HG03045 (cell line): ENCODE measurements at regions not wholly inside any gene's neighbourhood (a gene's known extent, or its start where the extent isn't known, plus 50 kb on each side); places are given as distances from the start of the nearest gene placed in this dataset.
A peak's percentile ranks its signal among the peaks of the same experiment; 100 is the strongest.
"Not testable (repeated sequence)": the region's sequence is repeated elsewhere in the genome, so short reads cannot be mapped to it uniquely, and the experiment has no call there.

Experiments used
- ATAC-seq: cut with Tn5 transposase; IDR thresholded peaks from one replicate; pipeline ENCODE4 v1.9.1; 2021; ENCODE audit warnings: mild to moderate bottlenecking, moderate library complexity; ENCODE audit not compliant: unreplicated experiment

GRCh38 chr11:122405547-122406341 lies 249.8 kb upstream of the UBASH3B start:
- no peak for ATAC-seq

GRCh38 chr11:122404571-122404970 lies 251.0 kb upstream of the UBASH3B start:
- no peak for ATAC-seq

- not testable (repeated sequence) for ATAC-seq
Observed at GRCh38 chr11:122401581-122401980, 253.9 kb upstream of the UBASH3B start.

- ATAC-seq: peak; percentile 54
Observed at GRCh38 chr11:122399375-122399774, 256.1 kb upstream of the UBASH3B start.

DNA sequence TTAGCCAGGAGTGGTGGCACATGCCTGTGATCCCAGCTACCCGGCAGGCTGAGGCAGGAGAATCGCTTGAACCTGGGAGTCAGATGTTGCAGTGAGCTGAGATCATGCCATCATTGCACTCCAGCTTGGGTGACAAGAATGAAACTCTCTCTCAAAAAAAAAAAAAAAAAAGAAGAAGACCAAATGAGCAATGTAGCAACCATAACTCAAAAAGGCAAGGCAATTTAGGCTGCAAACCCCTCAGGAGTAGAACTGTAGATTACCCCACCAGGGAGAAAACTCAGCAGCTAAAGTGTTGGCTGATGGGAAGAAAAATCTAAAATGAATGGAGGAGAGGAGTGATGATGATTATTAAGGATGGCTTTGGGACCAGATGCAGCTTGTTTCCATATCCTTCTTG lies 256.7 kb upstream of the UBASH3B start:
- ATAC-seq: no peak

GRCh38 chr11:122398167-122398566 lies 257.4 kb upstream of the UBASH3B start:
- ATAC-seq: peak; percentile 64

GRCh38 chr11:122395282-122395681 lies 260.2 kb upstream of the UBASH3B start:
- ATAC-seq: no peak

DNA sequence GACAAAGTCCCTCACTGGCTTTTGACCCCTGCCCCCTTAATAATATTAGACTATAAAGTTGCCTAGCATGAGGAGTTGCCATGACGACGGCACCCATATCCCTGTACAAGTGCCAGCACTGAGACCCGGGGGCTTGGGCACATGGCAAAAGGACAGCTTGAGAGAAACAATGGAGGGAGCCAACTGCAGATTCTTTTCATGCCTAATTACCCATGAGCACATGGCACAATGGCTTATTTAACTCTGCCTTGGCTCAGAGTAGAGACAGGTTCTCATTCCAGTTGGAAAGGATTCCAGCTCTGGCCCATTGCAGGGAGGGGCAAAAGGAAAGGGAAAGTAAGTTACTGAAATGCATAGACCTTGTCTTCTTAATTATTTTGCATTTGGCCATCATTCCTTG lies 261.2 kb upstream of the UBASH3B start:
- ATAC-seq: no peak

DNA sequence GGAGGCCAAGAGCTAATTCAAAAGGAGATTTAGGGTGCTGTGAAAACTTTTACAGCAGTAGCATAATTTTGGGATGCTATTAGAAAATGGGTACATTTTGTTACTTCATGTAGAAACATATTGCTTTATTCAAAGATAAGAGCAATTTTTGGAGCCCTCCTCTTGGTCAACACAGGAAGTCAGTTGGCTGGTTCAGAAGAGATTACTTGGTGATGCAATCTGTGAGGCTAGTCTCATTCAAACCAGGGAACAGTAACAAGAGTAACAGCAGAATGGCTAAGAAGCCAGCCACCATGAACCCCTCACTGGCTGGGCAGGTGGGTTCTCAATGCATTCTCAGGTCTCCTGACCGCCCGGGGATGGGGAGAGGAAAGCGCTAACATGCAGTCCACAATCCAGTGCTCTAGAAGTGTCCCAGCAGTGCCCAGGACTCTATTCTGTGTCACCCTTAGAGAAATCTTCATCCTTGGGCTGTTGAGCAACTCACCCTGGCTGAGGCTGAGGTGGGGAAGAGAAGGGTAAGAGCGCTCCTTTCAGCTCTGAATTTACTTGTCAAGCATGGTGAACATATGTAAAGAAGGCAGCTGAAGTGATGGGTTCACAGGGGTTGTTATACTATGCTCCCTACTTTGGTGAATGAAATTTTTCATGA lies 262.2 kb upstream of the UBASH3B start:
- no peak for ATAC-seq

GRCh38 chr11:122392508-122392907 lies 263.0 kb upstream of the UBASH3B start:
- no peak for ATAC-seq

DNA sequence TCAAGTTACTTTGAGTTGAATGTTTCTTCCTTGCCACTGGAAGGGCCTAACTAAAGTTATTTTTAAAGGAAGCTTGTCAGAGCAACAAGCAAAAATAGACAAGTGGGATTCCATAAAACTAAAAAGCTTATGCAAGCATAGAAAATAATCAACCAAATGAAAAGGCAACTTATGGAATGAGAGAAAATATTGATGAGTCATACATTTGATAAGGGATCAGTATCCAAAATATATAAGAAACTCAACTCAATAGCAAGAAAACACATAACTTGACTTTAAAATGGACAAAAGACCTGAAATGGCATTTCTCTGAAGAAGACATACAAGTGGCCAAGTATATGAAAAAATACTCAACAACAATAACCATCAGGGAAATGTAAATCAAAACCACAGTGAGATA lies 264.5 kb upstream of the UBASH3B start:
- no peak for ATAC-seq

- no peak for ATAC-seq
Observed at GRCh38 chr11:122383186-122383585, 267.2 kb upstream of the BLID start.

DNA sequence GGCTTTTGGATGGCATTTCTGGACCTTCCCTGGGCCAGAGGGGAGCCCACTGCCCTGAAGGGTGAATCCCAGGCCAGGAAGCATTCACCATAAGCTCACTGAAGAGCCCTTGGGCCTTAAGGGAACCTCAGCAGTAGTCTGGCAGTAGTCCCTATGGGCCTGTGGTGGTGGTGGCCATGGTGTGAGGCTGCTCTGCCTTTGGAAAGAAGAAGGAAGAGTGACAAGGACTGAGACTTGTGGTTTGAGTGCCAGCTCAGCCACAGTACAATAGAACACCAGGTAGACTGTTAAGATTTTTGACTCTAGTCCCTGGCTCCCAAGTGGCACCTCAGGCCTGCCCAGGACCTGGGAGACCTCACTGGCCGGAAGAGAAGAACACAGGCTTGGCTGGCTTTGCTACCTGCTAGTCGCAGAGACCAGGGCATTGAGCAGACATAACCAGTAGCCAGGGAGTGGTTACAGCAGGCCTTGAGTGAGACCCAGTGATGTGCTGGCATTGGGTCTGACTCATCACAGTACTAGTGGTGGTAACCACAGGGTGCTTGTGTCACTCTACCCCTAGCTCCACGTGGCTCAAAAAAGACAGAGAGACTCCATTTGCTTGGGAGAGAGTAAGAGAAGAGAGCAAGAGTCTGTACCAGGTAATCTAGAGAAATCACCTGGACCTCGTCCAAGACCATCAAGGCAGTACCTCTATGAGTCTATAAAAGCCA lies 259.8 kb upstream of the BLID start:
- ATAC-seq: no peak

DNA sequence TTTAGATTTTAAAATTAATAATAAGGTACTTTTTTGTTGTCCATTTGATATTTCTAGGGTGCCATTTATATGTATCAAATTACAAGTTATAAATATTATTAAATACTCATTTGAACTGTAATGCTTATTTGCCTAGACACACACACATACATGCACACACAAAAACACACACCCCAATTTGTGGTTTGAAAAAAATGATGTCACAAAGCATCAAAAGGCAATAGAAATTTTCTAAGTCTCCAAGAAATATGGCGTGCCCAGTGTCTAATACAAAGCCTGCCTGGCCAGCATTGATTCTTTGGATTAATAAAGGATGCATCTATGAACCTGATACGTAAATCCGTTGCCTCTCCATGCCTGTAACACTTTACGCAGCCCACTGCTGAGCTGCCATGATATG lies 252.8 kb upstream of the BLID start:
- no peak for ATAC-seq

- no peak for ATAC-seq
Observed at GRCh38 chr11:122367809-122368231, 251.8 kb upstream of the BLID start.

GRCh38 chr11:122365610-122366360 lies 249.8 kb upstream of the BLID start:
- no peak for ATAC-seq

GRCh38 chr11:122363296-122363695 lies 247.3 kb upstream of the BLID start:
- ATAC-seq: no peak

- no peak for ATAC-seq
Observed at GRCh38 chr11:122362381-122362780, 246.4 kb upstream of the BLID start.

- no peak for ATAC-seq
Observed at GRCh38 chr11:122360875-122361274, 244.9 kb upstream of the BLID start.

DNA sequence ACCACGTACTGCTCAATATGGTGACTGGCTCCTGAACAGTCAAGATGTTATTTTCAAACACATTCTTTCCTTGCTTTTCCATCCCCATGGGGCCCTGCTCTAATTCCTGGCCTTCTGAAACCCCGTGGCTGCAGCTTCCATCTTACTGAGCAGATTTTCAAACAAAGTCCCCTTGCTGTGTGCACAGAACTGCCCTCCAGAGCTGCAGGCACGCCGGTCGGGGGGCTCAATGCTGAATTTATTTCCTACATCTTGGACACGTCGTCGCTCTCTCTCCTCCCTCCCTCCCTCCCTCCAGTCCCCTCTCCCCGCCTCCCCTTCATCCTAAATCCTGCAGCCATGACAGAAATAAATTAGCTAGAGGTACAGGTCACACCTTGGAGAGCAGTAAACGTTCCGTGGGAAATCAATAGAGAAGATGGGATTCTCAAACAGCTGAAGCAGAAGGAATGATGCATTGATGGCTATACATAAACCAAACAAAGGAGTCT lies 243.1 kb upstream of the BLID start:
- ATAC-seq: no peak

GRCh38 chr11:122358292-122358691 lies 242.3 kb upstream of the BLID start:
- no peak for ATAC-seq
